ENCODE measurements at regions not wholly inside any gene's neighbourhood (a gene's known extent, or its start where the extent isn't known, plus 50 kb on each side); places are given as distances from the start of the nearest gene placed in this dataset.

GRCh38 chr6:27043244-27043643 is 204.3 kb upstream of the PRSS16 start:
- TF ChIP-seq CTCF (IDR thresholded peaks at IDR 0.05) (no peak), POLR2A (IDR thresholded peaks at IDR 0.05) (no peak)

All from thyroid gland (tissue), 4 donors.